ENCODE measurements at regions not wholly inside any gene's neighbourhood (a gene's known extent, or its start where the extent isn't known, plus 50 kb on each side); places are given as distances from the start of the nearest gene placed in this dataset.

GRCh38 chr4:178081176-178081575 is 638.9 kb upstream of the AGA start:
- Histone ChIP-seq H3K4me2 (ENCODE audit: low read depth, low read length) (no peak overlapping the region), H3K79me2 (ENCODE audit: low read length) (no peaks in the 10 kb centered on the region), H3K36me3 (replicated peaks; ENCODE audit: insufficient read depth, low read length) (no peaks in the 10 kb centered on the region), H2AFZ (ENCODE audit: low read length) (no peak overlapping the region), H3K27me3 (replicated peaks; ENCODE audit: insufficient read depth, low read length) (no peaks in the 10 kb centered on the region), H3K4me3 (ENCODE audit: low read length) (no peak overlapping the region), H3F3A (ENCODE audit: insufficient read depth, low read length) (no peaks in the 10 kb centered on the region), H4K20me1 (ENCODE audit: insufficient read depth, low read length) (no peaks in the 10 kb centered on the region), H3K9ac (ENCODE audit: low read length) (no peak overlapping the region), H3K4me1 (ENCODE audit: low read length) (no peaks in the 10 kb centered on the region), H3K9me3 (replicated peaks; ENCODE audit: insufficient read depth, low read length) (no peaks in the 10 kb centered on the region), H3K9me2 (replicated peaks; ENCODE audit: insufficient read depth, low read length) (no peaks in the 10 kb centered on the region), H3K27ac (ENCODE audit: low read length) (no peak overlapping the region)
- TF ChIP-seq CTCF (IDR thresholded peaks at IDR 0.05; ENCODE audit: low read length) (no peak), EZH2 (optimal IDR thresholded peaks at IDR 0.05; ENCODE audit: low read depth, low read length) (no peak), EZH2phosphoT487 (IDR thresholded peaks at IDR 0.05; ENCODE audit: low read length) (no peak)
- DNase-seq = no peak

- no peak for DNase-seq
- Histone ChIP-seq H3K9me2 (replicated peaks; ENCODE audit: insufficient read depth, low read length) (no peaks in the 10 kb centered on the region), H4K20me1 (ENCODE audit: insufficient read depth, low read length) (no peaks in the 10 kb centered on the region), H3K27me3 (replicated peaks; ENCODE audit: insufficient read depth, low read length) (no peaks in the 10 kb centered on the region), H3K9me3 (replicated peaks; ENCODE audit: insufficient read depth, low read length) (no peaks in the 10 kb centered on the region), H3K4me2 (ENCODE audit: low read depth, low read length) (no peak overlapping the region), H3K9ac (ENCODE audit: low read length) (no peak overlapping the region), H3K4me1 (ENCODE audit: low read length) (no peaks in the 10 kb centered on the region), H3K4me3 (ENCODE audit: low read length) (no peak overlapping the region), H3K79me2 (ENCODE audit: low read length) (no peaks in the 10 kb centered on the region), H3K36me3 (replicated peaks; ENCODE audit: insufficient read depth, low read length) (no peaks in the 10 kb centered on the region), H3F3A (ENCODE audit: insufficient read depth, low read length) (no peaks in the 10 kb centered on the region), H3K27ac (ENCODE audit: low read length) (no peak overlapping the region), H2AFZ (ENCODE audit: low read length) (no peak overlapping the region)
- TF ChIP-seq CTCF (IDR thresholded peaks at IDR 0.05; ENCODE audit: low read length) = no peak
- TF ChIP-seq EZH2 (optimal IDR thresholded peaks at IDR 0.05; ENCODE audit: low read depth, low read length) = no peak
- TF ChIP-seq EZH2phosphoT487 (IDR thresholded peaks at IDR 0.05; ENCODE audit: low read length) = no peak
These were observed 639.7 kb upstream of the AGA start for GRCh38 chr4:178081896-178082295.

GRCh38 chr4:178082906-178083305 is 640.7 kb upstream of the AGA start:
- H3K27me3 ChIP-seq (replicated peaks; ENCODE audit: insufficient read depth, low read length) = no peaks in the 10 kb centered on the region

More at GRCh38 chr4:178082906-178083305, 640.7 kb upstream of the AGA start:
- Histone ChIP-seq H3K27ac (ENCODE audit: low read length) (no peak overlapping the region), H4K20me1 (ENCODE audit: insufficient read depth, low read length) (no peaks in the 10 kb centered on the region), H3F3A (ENCODE audit: insufficient read depth, low read length) (no peaks in the 10 kb centered on the region), H3K4me2 (ENCODE audit: low read depth, low read length) (no peak overlapping the region), H3K4me1 (ENCODE audit: low read length) (no peaks in the 10 kb centered on the region), H3K9me3 (replicated peaks; ENCODE audit: insufficient read depth, low read length) (no peaks in the 10 kb centered on the region), H3K4me3 (ENCODE audit: low read length) (no peak overlapping the region), H3K79me2 (ENCODE audit: low read length) (no peaks in the 10 kb centered on the region), H3K9me2 (replicated peaks; ENCODE audit: insufficient read depth, low read length) (no peaks in the 10 kb centered on the region), H2AFZ (ENCODE audit: low read length) (no peak overlapping the region), H3K9ac (ENCODE audit: low read length) (no peak overlapping the region), H3K36me3 (replicated peaks; ENCODE audit: insufficient read depth, low read length) (no peaks in the 10 kb centered on the region)
- no peak for DNase-seq
- TF ChIP-seq EZH2 (optimal IDR thresholded peaks at IDR 0.05; ENCODE audit: low read depth, low read length) = no peak
- TF ChIP-seq CTCF (IDR thresholded peaks at IDR 0.05; ENCODE audit: low read length) = no peak

Data from MM.1S (cell line).